Stimulated activated CD4-positive, alpha-beta T cell treated with anti-CD3 and anti-CD28 coated beads, Interleukin-2, amount 100 ng/mL, for 48 hours (primary cell): ENCODE measurements at regions not wholly inside any gene's neighbourhood (a gene's known extent, or its start where the extent isn't known, plus 50 kb on each side); places are given as distances from the start of the nearest gene placed in this dataset.

Source experiments
- DNase-seq, 2 donors: peaks; one replicate each; pipeline ENCODE4 v3.0.0-alpha.2; 2020

GRCh38 chr1:30280572-30280971 lies 442.8 kb downstream of the MATN1 start:
- no peak for DNase-seq

GRCh38 chr1:30277911-30278310 lies 445.5 kb downstream of the MATN1 start:
- no peak for DNase-seq

GRCh38 chr1:30277415-30277814 lies 446.0 kb downstream of the MATN1 start:
- no peak for DNase-seq

- DNase-seq: no peak
Measured at GRCh38 chr1:30275926-30276764, 447.2 kb downstream of the MATN1 start.

GRCh38 chr1:30274976-30275621 lies 448.3 kb downstream of the MATN1 start:
- no peak for DNase-seq

GRCh38 chr1:30274173-30274970 lies 449.0 kb downstream of the MATN1 start:
- no peak for DNase-seq

- no peak for DNase-seq
Measured at GRCh38 chr1:30273456-30273855, 449.9 kb downstream of the MATN1 start.

- DNase-seq: no peak
Measured at GRCh38 chr1:30273021-30273325, 450.4 kb downstream of the MATN1 start.

GRCh38 chr1:30272277-30273020 lies 450.9 kb downstream of the MATN1 start:
- no peak for DNase-seq

GRCh38 chr1:30271401-30272276 lies 451.7 kb downstream of the MATN1 start:
- no peak for DNase-seq

GRCh38 chr1:30270461-30270860 lies 452.9 kb downstream of the MATN1 start:
- no peak for DNase-seq

GRCh38 chr1:30268923-30269666 lies 454.3 kb downstream of the MATN1 start:
- DNase-seq: no peak

GRCh38 chr1:30267856-30268255 lies 455.5 kb downstream of the MATN1 start:
- no peak for DNase-seq

GRCh38 chr1:30267046-30267445 lies 456.3 kb downstream of the MATN1 start:
- no peak for DNase-seq

GRCh38 chr1:30265127-30266070 lies 458.0 kb downstream of the MATN1 start:
- no peak for DNase-seq

GRCh38 chr1:30264672-30265025 lies 458.7 kb downstream of the MATN1 start:
- DNase-seq: no peak

GRCh38 chr1:30263888-30264671 lies 459.3 kb downstream of the MATN1 start:
- DNase-seq: no peak

GRCh38 chr1:30263405-30263804 lies 460.0 kb downstream of the MATN1 start:
- no peak for DNase-seq

GRCh38 chr1:30262158-30262557 lies 461.2 kb downstream of the MATN1 start:
- DNase-seq: no peak
